Panc1 (cell line): ENCODE measurements at regions not wholly inside any gene's neighbourhood (a gene's known extent, or its start where the extent isn't known, plus 50 kb on each side); places are given as distances from the start of the nearest gene placed in this dataset.
"Not testable (repeated sequence)": the region's sequence is repeated elsewhere in the genome, so short reads cannot be mapped to it uniquely, and the experiment has no call there.

ENCODE experiments used
- ATAC-seq: fragments of 200-7000 bp; cut with Tn5 transposase; 2 replicates; pipeline ENCODE4 v1.9.1; 2020; ENCODE audit warnings: mild to moderate bottlenecking, moderate library complexity
- BruUV-seq: library from RNA; stranded (reverse); fragments of 400-500 nt; replicated peaks from 2 replicates; lab custom pipeline; 2021; lab: Mats Ljungman, UMichigan
- CTCF ChIA-PET: fragments of 300-600 bp; sonication (Branson Sonifier 250); formaldehyde crosslinking; loops from one replicate; lab custom pipeline; 2022; ENCODE audit warnings: antibody characterized with exemption; lab: Charles Lee
- POLR2A ChIA-PET: fragments of 300-600 bp; sonication (Branson Sonifier 250); formaldehyde crosslinking; loops from one replicate; lab custom pipeline; 2022; ENCODE audit warnings: antibody characterized with exemption; lab: Charles Lee
- DNase-seq: peaks from one replicate; pipeline ENCODE4 v3.0.0-alpha.2; 2010; ENCODE audit warnings: low read depth, low spot score
- H3K27ac ChIP-seq: 2 replicates; pipeline ENCODE4 v1.5.1; 2011; ENCODE audit warnings: mild to moderate bottlenecking, low read length, inconsistent platforms
- H3K27me3 ChIP-seq: fragments of 200-500 bp; sonication (Bioruptor generic); 2 replicates; pipeline ENCODE4 v1.6.0; 2014; ENCODE audit warnings: low read length, inconsistent platforms; ENCODE audit not compliant: control insufficient read depth, insufficient read depth
- H3K36me3 ChIP-seq: fragments of 200-500 bp; sonication (Bioruptor generic); 2 replicates; pipeline ENCODE4 v1.5.1; 2014; ENCODE audit warnings: inconsistent platforms, mild to moderate bottlenecking, low read length, moderate library complexity; ENCODE audit not compliant: control insufficient read depth, insufficient read depth
- H3K4me1 ChIP-seq: 2 replicates; pipeline ENCODE4 v1.5.1; 2011; ENCODE audit warnings: inconsistent platforms, mild to moderate bottlenecking, low read length, moderate library complexity; ENCODE audit not compliant: control insufficient read depth, insufficient read depth
- H3K4me3 ChIP-seq, 2 experiments: 2 replicates each; pipeline ENCODE4 v1.5.1; 2011 to 2012; ENCODE audit warnings: low read depth in 2 of 2, low read length in 2 of 2, mild to moderate bottlenecking in 2 of 2, inconsistent platforms in 1 of 2, moderate library complexity in 1 of 2
- H3K9me3 ChIP-seq: fragments of 200-500 bp; sonication (Bioruptor generic); 2 replicates; pipeline ENCODE4 v1.5.1; 2014; ENCODE audit warnings: low read depth, mild to moderate bottlenecking, inconsistent platforms, low read length, moderate library complexity; ENCODE audit not compliant: control insufficient read depth, insufficient read depth
- CTCF ChIP-seq: fragments of 450-650 bp; IDR thresholded peaks from 2 replicates; pipeline ENCODE4 v1.5.1; 2017; ENCODE audit warnings: mild to moderate bottlenecking
- POLR2AphosphoS5 ChIP-seq: IDR thresholded peaks from 2 replicates; pipeline ENCODE4 v1.6.1; 2012; ENCODE audit warnings: mild to moderate bottlenecking, low read depth, low read length, moderate library complexity
- REST ChIP-seq, 2 experiments: IDR thresholded peaks; 2 replicates each; pipeline ENCODE4 v1.6.1; 2011 to 2012; ENCODE audit warnings: low read depth in 2 of 2, control low read depth in 1 of 2, low read length in 1 of 2, mild to moderate bottlenecking in 1 of 2, moderate library complexity in 1 of 2; ENCODE audit not compliant: insufficient read depth in 1 of 2
- SIN3A ChIP-seq: IDR thresholded peaks from 2 replicates; pipeline ENCODE4 v1.6.1; 2012; ENCODE audit warnings: low read depth, mild to moderate bottlenecking, low read length, moderate library complexity, borderline replicate concordance; ENCODE audit not compliant: insufficient read depth
- TCF7L2 ChIP-seq: IDR thresholded peaks from 2 replicates; pipeline ENCODE4 v1.6.1; 2011; ENCODE audit warnings: mild to moderate bottlenecking, low read depth, low read length, inconsistent platforms
- in situ Hi-C: cut with HindIII; loops from 2 replicates; pipeline ENCODE4 v1.10.0; 2016; ENCODE audit warnings: low sequenced_read_pairs, low pct_unique_long_range_greater_than_20kb
- intact Hi-C: fragments of 100-400 bp; cut with micrococcal nuclease; formaldehyde crosslinking; loops from one replicate; pipeline ENCODE4 v1.10.0; 2022; ENCODE audit not compliant: unreplicated experiment

GRCh38 chr22:34623580-34623979 lies 442.4 kb upstream of the ISX start:
- ChIA-PET POLR2A (no interaction called here), CTCF (no interaction called here)
- H3K27ac ChIP-seq, result no peak overlapping the region
- no peaks in the 10 kb centered on the region for H3K4me1 ChIP-seq
- in situ Hi-C loops, result no loop called here
- no peaks in the 10 kb centered on the region for H3K9me3 ChIP-seq
- no peaks in the 10 kb centered on the region for H3K36me3 ChIP-seq
- DNase-seq, result no peak
- TF ChIP-seq REST (IDR thresholded peaks at IDR 0.05; ENCODE audit: insufficient read depth in 1 of 2, low read depth in 2 of 2, low read length in 1 of 2) (no peak), CTCF (no peak), TCF7L2 (no peak)
- BruUV-seq, result no TSS peak
- ATAC-seq, result no peak
- H3K4me3 ChIP-seq, result no peak overlapping the region
- H3K27me3 ChIP-seq, result no peaks in the 10 kb centered on the region
- intact Hi-C loops, result no loop called here

- H3K4me1 ChIP-seq, ATAC-seq, DNase-seq, H3K9me3 ChIP-seq, in situ Hi-C loops, CTCF ChIA-PET, POLR2A ChIA-PET, H3K36me3 ChIP-seq, H3K27ac ChIP-seq, intact Hi-C loops, H3K27me3 ChIP-seq, BruUV-seq, H3K4me3 ChIP-seq: not testable (repeated sequence)
Observed at GRCh38 chr22:34625892-34626291, 440.1 kb upstream of the ISX start.

GRCh38 chr22:34638128-34638527 lies 427.8 kb upstream of the ISX start:
- no peaks in the 10 kb centered on the region for H3K4me1 ChIP-seq
- intact Hi-C loops (no loop called here), in situ Hi-C loops (no loop called here)
- no TSS peak for BruUV-seq
- no peaks in the 10 kb centered on the region for H3K27me3 ChIP-seq
- ATAC-seq (no peak), DNase-seq (no peak)
- H3K36me3 ChIP-seq, result no peaks in the 10 kb centered on the region
- CTCF ChIA-PET, result no interaction called here
- no peaks in the 10 kb centered on the region for H3K9me3 ChIP-seq
- no peak overlapping the region for H3K4me3 ChIP-seq
- POLR2A ChIA-PET, result no interaction called here
- TF ChIP-seq POLR2AphosphoS5 (no peak), REST (IDR thresholded peaks at IDR 0.05; ENCODE audit: insufficient read depth in 1 of 2, low read depth in 2 of 2, low read length in 1 of 2) (no peak), SIN3A (no peak), TCF7L2 (no peak)
- H3K27ac ChIP-seq, result no peak overlapping the region
